Adipocyte (in vitro differentiated cells): ENCODE measurements at regions not wholly inside any gene's neighbourhood (a gene's known extent, or its start where the extent isn't known, plus 50 kb on each side); places are given as distances from the start of the nearest gene placed in this dataset.

Experiments
- DNase-seq: peaks from one replicate; pipeline ENCODE4 v3.0.0-alpha.2; 2015; ENCODE audit warnings: low read depth
- H3K27me3 ChIP-seq: replicated peaks from 2 replicates; pipeline ENCODE4 v1.7.0; 2013; ENCODE audit warnings: mild to moderate bottlenecking, low read length, moderate library complexity; ENCODE audit not compliant: control insufficient read depth, insufficient read depth
- H3K36me3 ChIP-seq: 2 replicates; pipeline ENCODE4 v1.7.0; 2013; ENCODE audit warnings: low read length, mild to moderate bottlenecking, moderate library complexity; ENCODE audit not compliant: control insufficient read depth, insufficient read depth, severe bottlenecking
- H3K4me1 ChIP-seq: 2 replicates; pipeline ENCODE4 v1.7.0; 2013; ENCODE audit warnings: mild to moderate bottlenecking, low read length, moderate library complexity; ENCODE audit not compliant: control insufficient read depth, insufficient read depth
- H3K4me3 ChIP-seq: 2 replicates; pipeline ENCODE4 v1.7.0; 2013; ENCODE audit warnings: mild to moderate bottlenecking, low read length, moderate library complexity
- H3K9ac ChIP-seq: 2 replicates; pipeline ENCODE4 v1.7.0; 2013; ENCODE audit warnings: mild to moderate bottlenecking, low read length, moderate library complexity
- H3K9me3 ChIP-seq: 2 replicates; pipeline ENCODE4 v1.7.0; 2013; ENCODE audit warnings: mild to moderate bottlenecking, low read length, moderate library complexity; ENCODE audit not compliant: control insufficient read depth

GRCh38 chr9:82572146-82572545 is 490.8 kb downstream of the RASEF start:
- DNase-seq, result no peak
- H3K36me3 ChIP-seq, result no peaks in the 10 kb centered on the region

GRCh38 chr9:82574911-82575310 is 488.0 kb downstream of the RASEF start:
- H3K9me3 ChIP-seq, result peaks cover 20% of the 10 kb centered on the region
- H3K4me3 ChIP-seq, result no peak overlapping the region
- no peak overlapping the region for H3K9ac ChIP-seq
- no peaks in the 10 kb centered on the region for H3K4me1 ChIP-seq
- H3K36me3 ChIP-seq, result no peaks in the 10 kb centered on the region
- DNase-seq, result no peak
- H3K27me3 ChIP-seq, result no peaks in the 10 kb centered on the region

More at GRCh38 chr9:82572146-82572545, 490.8 kb downstream of the RASEF start:
- H3K4me1 ChIP-seq, result no peaks in the 10 kb centered on the region
- no peak overlapping the region for H3K9ac ChIP-seq
- no peak overlapping the region for H3K4me3 ChIP-seq
- peaks cover 16% of the 10 kb centered on the region for H3K9me3 ChIP-seq
- no peaks in the 10 kb centered on the region for H3K27me3 ChIP-seq

GRCh38 chr9:82580921-82581320 is 482.0 kb downstream of the RASEF start:
- Histone ChIP-seq H3K4me1 (no peaks in the 10 kb centered on the region), H3K9ac (no peak overlapping the region), H3K27me3 (no peaks in the 10 kb centered on the region), H3K36me3 (no peaks in the 10 kb centered on the region), H3K9me3 (peaks cover 5% of the 10 kb centered on the region), H3K4me3 (no peak overlapping the region)
- no peak for DNase-seq

- no peak overlapping the region for H3K4me3 ChIP-seq
- H3K27me3 ChIP-seq, result no peaks in the 10 kb centered on the region
- no peaks in the 10 kb centered on the region for H3K4me1 ChIP-seq
- DNase-seq, result no peak
- H3K36me3 ChIP-seq, result no peaks in the 10 kb centered on the region
- H3K9ac ChIP-seq, result no peak overlapping the region
- H3K9me3 ChIP-seq, result peaks cover 4% of the 10 kb centered on the region
Observed at GRCh38 chr9:82581516-82581915, 481.4 kb downstream of the RASEF start.

- H3K4me1 ChIP-seq, result no peaks in the 10 kb centered on the region
- DNase-seq, result no peak
- H3K4me3 ChIP-seq, result no peak overlapping the region
- H3K27me3 ChIP-seq, result no peaks in the 10 kb centered on the region
- no peak overlapping the region for H3K9ac ChIP-seq
- H3K36me3 ChIP-seq, result no peaks in the 10 kb centered on the region
- peaks cover 4% of the 10 kb centered on the region for H3K9me3 ChIP-seq
Observed at GRCh38 chr9:82581935-82582334, 481.0 kb downstream of the RASEF start.

GRCh38 chr9:82582693-82583092 is 480.2 kb downstream of the RASEF start:
- no peak for DNase-seq
- no peaks in the 10 kb centered on the region for H3K27me3 ChIP-seq
- no peak overlapping the region for H3K9ac ChIP-seq
- no peaks in the 10 kb centered on the region for H3K4me1 ChIP-seq
- no peak overlapping the region for H3K4me3 ChIP-seq
- H3K36me3 ChIP-seq, result no peaks in the 10 kb centered on the region
- peaks cover 4% of the 10 kb centered on the region for H3K9me3 ChIP-seq

- no peaks in the 10 kb centered on the region for H3K4me1 ChIP-seq
- H3K4me3 ChIP-seq, result no peak overlapping the region
- no peaks in the 10 kb centered on the region for H3K9me3 ChIP-seq
- no peak overlapping the region for H3K9ac ChIP-seq
- H3K36me3 ChIP-seq, result no peaks in the 10 kb centered on the region
- no peak for DNase-seq
- H3K27me3 ChIP-seq, result no peaks in the 10 kb centered on the region
Observed at GRCh38 chr9:82583524-82583923, 479.4 kb downstream of the RASEF start.

GRCh38 chr9:82584349-82584863 is 478.5 kb downstream of the RASEF start:
- Histone ChIP-seq H3K4me1 (no peaks in the 10 kb centered on the region), H3K36me3 (no peaks in the 10 kb centered on the region), H3K27me3 (no peaks in the 10 kb centered on the region), H3K4me3 (no peak overlapping the region), H3K9me3 (no peaks in the 10 kb centered on the region), H3K9ac (no peak overlapping the region)
- DNase-seq, result no peak

- Histone ChIP-seq H3K9ac (no peak overlapping the region), H3K4me1 (no peaks in the 10 kb centered on the region), H3K27me3 (no peaks in the 10 kb centered on the region), H3K36me3 (no peaks in the 10 kb centered on the region), H3K4me3 (no peak overlapping the region), H3K9me3 (no peaks in the 10 kb centered on the region)
- no peak for DNase-seq
Observed at GRCh38 chr9:82586918-82587356, 476.0 kb downstream of the RASEF start.

GRCh38 chr9:82588301-82589180 is 474.4 kb downstream of the RASEF start:
- Histone ChIP-seq H3K36me3 (no peaks in the 10 kb centered on the region), H3K9me3 (no peaks in the 10 kb centered on the region), H3K9ac (no peak overlapping the region), H3K4me1 (no peaks in the 10 kb centered on the region), H3K4me3 (no peak overlapping the region), H3K27me3 (no peaks in the 10 kb centered on the region)
- DNase-seq, result no peak

GRCh38 chr9:82590845-82591244 is 472.1 kb downstream of the RASEF start:
- no peaks in the 10 kb centered on the region for H3K4me1 ChIP-seq
- no peaks in the 10 kb centered on the region for H3K27me3 ChIP-seq
- no peak overlapping the region for H3K9ac ChIP-seq
- DNase-seq, result no peak
- H3K4me3 ChIP-seq, result no peak overlapping the region
- no peaks in the 10 kb centered on the region for H3K36me3 ChIP-seq
- no peaks in the 10 kb centered on the region for H3K9me3 ChIP-seq
